H9 (cell line): ENCODE measurements at regions not wholly inside any gene's neighbourhood (a gene's known extent, or its start where the extent isn't known, plus 50 kb on each side); places are given as distances from the start of the nearest gene placed in this dataset.

Source experiments
- DNase-seq: peaks from one replicate; pipeline ENCODE4 v3.0.0-alpha.2; 2017
- H2AFZ ChIP-seq: one replicate; pipeline ENCODE4 v1.6.1; 2013; ENCODE audit warnings: mild to moderate bottlenecking, low read length, control low read depth, moderate library complexity
- H2AK5ac ChIP-seq: 2 replicates; pipeline ENCODE4 v1.6.1; 2013; ENCODE audit warnings: low read length, control low read depth, mixed read lengths; ENCODE audit not compliant: insufficient read length
- H2BK120ac ChIP-seq: one replicate; pipeline ENCODE4 v1.6.1; 2013; ENCODE audit warnings: low read depth, mild to moderate bottlenecking, low read length, control low read depth, inconsistent platforms; ENCODE audit not compliant: poor library complexity, severe bottlenecking
- H2BK12ac ChIP-seq: 2 replicates; pipeline ENCODE4 v1.6.1; 2013; ENCODE audit warnings: low read length, control low read depth, mixed read lengths, low read depth; ENCODE audit not compliant: insufficient read length
- H2BK15ac ChIP-seq: 2 replicates; pipeline ENCODE4 v1.6.1; 2013; ENCODE audit warnings: low read depth, low read length, control low read depth
- H2BK20ac ChIP-seq: one replicate; pipeline ENCODE4 v1.6.1; 2013; ENCODE audit warnings: low read depth, mild to moderate bottlenecking, low read length, control low read depth, inconsistent platforms; ENCODE audit not compliant: poor library complexity, severe bottlenecking
- H2BK5ac ChIP-seq: 2 replicates; pipeline ENCODE4 v1.6.1; 2013; ENCODE audit warnings: low read length, control low read depth, mixed read lengths; ENCODE audit not compliant: insufficient read length
- H3K14ac ChIP-seq: 2 replicates; pipeline ENCODE4 v1.6.1; 2013; ENCODE audit warnings: low read length, control low read depth; ENCODE audit not compliant: insufficient read depth
- H3K18ac ChIP-seq: 2 replicates; pipeline ENCODE4 v1.6.1; 2013; ENCODE audit warnings: low read depth, mild to moderate bottlenecking, mixed read lengths, low read length, control low read depth; ENCODE audit not compliant: insufficient read length
- H3K23ac ChIP-seq: 2 replicates; pipeline ENCODE4 v1.6.1; 2013; ENCODE audit warnings: low read length, control low read depth, mixed read lengths, low read depth; ENCODE audit not compliant: insufficient read length
- H3K23me2 ChIP-seq: 2 replicates; pipeline ENCODE4 v1.6.1; 2013; ENCODE audit warnings: low read depth, mild to moderate bottlenecking, mixed read lengths, low read length, control low read depth; ENCODE audit not compliant: insufficient read length, poor library complexity, severe bottlenecking
- H3K27ac ChIP-seq: 2 replicates; pipeline ENCODE4 v1.5.1; 2013; ENCODE audit warnings: low read length, control low read depth, mixed read lengths, low read depth; ENCODE audit not compliant: insufficient read length
- H3K27me3 ChIP-seq: 2 replicates; pipeline ENCODE4 v1.6.1; 2013; ENCODE audit warnings: low read length, control low read depth, inconsistent platforms; ENCODE audit not compliant: insufficient read depth
- H3K4ac ChIP-seq: 2 replicates; pipeline ENCODE4 v1.6.1; 2013; ENCODE audit warnings: low read depth, mild to moderate bottlenecking, control low read depth, inconsistent platforms, low read length, moderate library complexity
- H3K4me1 ChIP-seq: 2 replicates; pipeline ENCODE4 v1.6.1; 2013; ENCODE audit warnings: low read length, control low read depth, inconsistent platforms; ENCODE audit not compliant: insufficient read depth
- H3K4me2 ChIP-seq: 2 replicates; pipeline ENCODE4 v1.6.1; 2013; ENCODE audit warnings: low read length, control low read depth, mixed read lengths; ENCODE audit not compliant: insufficient read length, insufficient read depth
- H3K56ac ChIP-seq: 2 replicates; pipeline ENCODE4 v1.6.1; 2013; ENCODE audit warnings: low read depth, mild to moderate bottlenecking, mixed read lengths, low read length, control low read depth; ENCODE audit not compliant: insufficient read length
- H3K79me1 ChIP-seq: 2 replicates; pipeline ENCODE4 v1.6.1; 2013; ENCODE audit warnings: low read depth, mild to moderate bottlenecking, moderate library complexity, low read length, control low read depth, inconsistent platforms; ENCODE audit not compliant: insufficient read depth, poor library complexity, severe bottlenecking
- H3K79me2 ChIP-seq: 2 replicates; pipeline ENCODE4 v1.6.1; 2013; ENCODE audit warnings: low read length, control low read depth, inconsistent platforms; ENCODE audit not compliant: insufficient read depth
- H3K9ac ChIP-seq: 2 replicates; pipeline ENCODE4 v1.6.1; 2013; ENCODE audit warnings: low read length, control low read depth, mixed read lengths; ENCODE audit not compliant: insufficient read length; ENCODE audit errors: extremely low read depth
- H3K9me3 ChIP-seq: one replicate; pipeline ENCODE4 v1.6.1; 2013; ENCODE audit warnings: low read depth, low read length, inconsistent platforms; ENCODE audit not compliant: control insufficient read depth
- H3T11ph ChIP-seq: one replicate; pipeline ENCODE4 v1.6.1; 2013; ENCODE audit warnings: mild to moderate bottlenecking, low read length, control low read depth, inconsistent platforms
- H4K20me1 ChIP-seq: one replicate; pipeline ENCODE4 v1.6.1; 2013; ENCODE audit not compliant: control insufficient read depth, insufficient read length, insufficient read depth
- H4K5ac ChIP-seq: 2 replicates; pipeline ENCODE4 v1.6.1; 2013; ENCODE audit warnings: low read depth, mild to moderate bottlenecking, mixed read lengths, low read length, control low read depth; ENCODE audit not compliant: insufficient read length
- H4K8ac ChIP-seq: replicated peaks from 2 replicates; pipeline ENCODE4 v1.6.1; 2013; ENCODE audit warnings: low read length, control low read depth, mixed read lengths, low read depth; ENCODE audit not compliant: insufficient read length
- H4K91ac ChIP-seq: 2 replicates; pipeline ENCODE4 v1.6.1; 2013; ENCODE audit warnings: low read depth, mild to moderate bottlenecking, moderate library complexity, mixed read lengths, low read length, control low read depth; ENCODE audit not compliant: insufficient read length
- H3K27ac Mint-ChIP-seq, 3 experiments: 2 replicates in 2 of 3; 3 replicates in 1 of 3; pipeline ENCODE4 v1.8.0; 2020 to 2021; ENCODE audit warnings: mixed read lengths in 3 of 3, mild to moderate bottlenecking in 1 of 3, moderate library complexity in 1 of 3
- H3K27me3 Mint-ChIP-seq: 2 replicates; pipeline ENCODE4 v1.8.0; 2021; ENCODE audit warnings: low read depth, mild to moderate bottlenecking, moderate library complexity, mixed read lengths
- H3K36me3 Mint-ChIP-seq, 3 experiments: 2 replicates in 2 of 3; 3 replicates in 1 of 3; pipeline ENCODE4 v1.8.0; 2020 to 2021; ENCODE audit warnings: low read depth in 3 of 3, mixed read lengths in 3 of 3; ENCODE audit not compliant: insufficient read depth in 1 of 3
- H3K4me1 Mint-ChIP-seq, 2 experiments: 2 replicates each; pipeline ENCODE4 v1.8.0; 2020; ENCODE audit warnings: mixed read lengths in 2 of 2
- H3K4me3 Mint-ChIP-seq, 2 experiments: 2 replicates in 1 of 2; 3 replicates in 1 of 2; pipeline ENCODE4 v1.8.0; 2020 to 2021; ENCODE audit warnings: mild to moderate bottlenecking in 2 of 2, mixed read lengths in 2 of 2, moderate library complexity in 1 of 2
- H3K9me3 Mint-ChIP-seq, 2 experiments: 2 replicates in 1 of 2; 3 replicates in 1 of 2; pipeline ENCODE4 v1.8.0; 2020; ENCODE audit warnings: mild to moderate bottlenecking in 2 of 2, mixed read lengths in 2 of 2, moderate library complexity in 1 of 2
- TF ChIP-seq, protein P1 (sequence below): fragments of 200-600 bp; sonication (generic); conservative IDR thresholded peaks from 3 replicates; pipeline ENCODE4 v1.8.0; 2021; ENCODE audit warnings: antibody characterized with exemption, mild to moderate bottlenecking

DNA sequence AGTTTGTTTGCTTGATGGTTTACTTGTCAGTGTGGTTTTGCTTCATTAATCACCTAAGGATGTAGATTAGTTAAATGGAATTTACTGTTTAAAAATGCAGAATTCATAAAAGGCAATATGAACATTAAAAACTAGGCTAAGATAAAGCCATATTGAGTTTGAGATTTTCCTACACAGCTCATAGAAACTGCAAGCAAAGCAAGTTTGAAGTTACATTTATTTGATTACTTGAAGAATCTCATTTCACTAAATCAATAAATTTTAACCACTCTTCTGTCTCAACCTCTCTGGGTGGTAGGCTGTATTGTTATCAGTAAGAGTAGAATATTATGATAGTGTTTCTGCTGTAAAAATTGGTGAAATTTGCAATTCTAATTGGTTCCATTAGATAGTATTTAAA is 1180.7 kb upstream of the SLC10A2 start:
- no peak overlapping the region for H4K8ac ChIP-seq
- no peak overlapping the region for H3K23ac ChIP-seq
- no peak overlapping the region for H2AFZ ChIP-seq
- no peaks in the 10 kb centered on the region for H3K9me3 ChIP-seq
- Mint-ChIP-seq H3K4me1 (peaks cover 4 to 5% of the 10 kb centered on the region in 2 experiments; a peak in 3 of 4 replicates), H3K9me3 (no peaks in the 10 kb centered on the region), H3K27ac (no peak overlapping the region), H3K27me3 (no peaks in the 10 kb centered on the region), H3K36me3 (no peaks in the 10 kb centered on the region), H3K4me3 (no peak overlapping the region)
- H3K9ac ChIP-seq = no peak overlapping the region
- H3T11ph ChIP-seq = no peak overlapping the region
- H4K5ac ChIP-seq = no peak overlapping the region
- no peaks in the 10 kb centered on the region for H3K79me1 ChIP-seq
- H3K4me1 ChIP-seq = no peaks in the 10 kb centered on the region
- TF ChIP-seq, protein P1, sequence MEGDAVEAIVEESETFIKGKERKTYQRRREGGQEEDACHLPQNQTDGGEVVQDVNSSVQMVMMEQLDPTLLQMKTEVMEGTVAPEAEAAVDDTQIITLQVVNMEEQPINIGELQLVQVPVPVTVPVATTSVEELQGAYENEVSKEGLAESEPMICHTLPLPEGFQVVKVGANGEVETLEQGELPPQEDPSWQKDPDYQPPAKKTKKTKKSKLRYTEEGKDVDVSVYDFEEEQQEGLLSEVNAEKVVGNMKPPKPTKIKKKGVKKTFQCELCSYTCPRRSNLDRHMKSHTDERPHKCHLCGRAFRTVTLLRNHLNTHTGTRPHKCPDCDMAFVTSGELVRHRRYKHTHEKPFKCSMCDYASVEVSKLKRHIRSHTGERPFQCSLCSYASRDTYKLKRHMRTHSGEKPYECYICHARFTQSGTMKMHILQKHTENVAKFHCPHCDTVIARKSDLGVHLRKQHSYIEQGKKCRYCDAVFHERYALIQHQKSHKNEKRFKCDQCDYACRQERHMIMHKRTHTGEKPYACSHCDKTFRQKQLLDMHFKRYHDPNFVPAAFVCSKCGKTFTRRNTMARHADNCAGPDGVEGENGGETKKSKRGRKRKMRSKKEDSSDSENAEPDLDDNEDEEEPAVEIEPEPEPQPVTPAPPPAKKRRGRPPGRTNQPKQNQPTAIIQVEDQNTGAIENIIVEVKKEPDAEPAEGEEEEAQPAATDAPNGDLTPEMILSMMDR = no peak
- H2BK20ac ChIP-seq = no peak overlapping the region
- H3K56ac ChIP-seq = no peak overlapping the region
- no peak overlapping the region for H3K4me2 ChIP-seq
- H2AK5ac ChIP-seq = no peak overlapping the region
- H3K27me3 ChIP-seq = no peaks in the 10 kb centered on the region
- H3K18ac ChIP-seq = no peak overlapping the region
- H2BK5ac ChIP-seq = no peak overlapping the region
- no peaks in the 10 kb centered on the region for H4K20me1 ChIP-seq
- no peak overlapping the region for H3K27ac ChIP-seq
- H4K91ac ChIP-seq = no peak overlapping the region
- no peaks in the 10 kb centered on the region for H3K79me2 ChIP-seq
- DNase-seq = no peak
- no peak overlapping the region for H2BK12ac ChIP-seq
- no peak overlapping the region for H2BK120ac ChIP-seq
- H2BK15ac ChIP-seq = no peak overlapping the region
- H3K4ac ChIP-seq = no peak overlapping the region
- no peak overlapping the region for H3K14ac ChIP-seq
- no peaks in the 10 kb centered on the region for H3K23me2 ChIP-seq
